K562 (cell line): ENCODE measurements at regions not wholly inside any gene's neighbourhood (a gene's known extent, or its start where the extent isn't known, plus 50 kb on each side); places are given as distances from the start of the nearest gene placed in this dataset.

Experiments used
- DPF2 ChIP-seq: fragments of 450-650 bp; IDR thresholded peaks from 2 replicates; pipeline ENCODE4 v1.6.1; 2016
- FOSL1 ChIP-seq: fragments of 200-800 bp; sonication (Bioruptor generic); conservative IDR thresholded peaks from 2 replicates; pipeline ENCODE4 v1.6.1; 2016; ENCODE audit warnings: missing genetic modification characterization, missing compliant biosample characterization
- POLR2A ChIP-seq: fragments of 450-650 bp; conservative IDR thresholded peaks from 2 replicates; pipeline ENCODE4 v1.6.1; 2016
- POLR2AphosphoS2 ChIP-seq: IDR thresholded peaks from 2 replicates; pipeline ENCODE4 v1.6.1; 2012; ENCODE audit warnings: low read length, improper control_type of control experiment
- TF ChIP-seq, protein P1 (sequence below): sonication (generic); formaldehyde crosslinking; IDR thresholded peaks from 2 replicates; pipeline ENCODE4 v1.9.0; 2022; ENCODE audit warnings: mild to moderate bottlenecking, missing genetic modification reagents
- TF ChIP-seq, protein P2 (sequence below): fragments of 450-650 bp; formaldehyde crosslinking; IDR thresholded peaks from 2 replicates; pipeline ENCODE4 v1.4.0; 2020; ENCODE audit warnings: mild to moderate bottlenecking, mixed read lengths
- TF ChIP-seq, protein P3 (sequence below), 3 experiments: IDR thresholded peaks in 2 of 3; conservative IDR thresholded peaks in 1 of 3; 2 replicates each; pipeline ENCODE4 v1.5.1; 2011 to 2012; ENCODE audit warnings: low read length in 3 of 3, mild to moderate bottlenecking in 3 of 3, control low read depth in 2 of 3, improper control_type of control experiment in 1 of 3, inconsistent platforms in 1 of 3, low read depth in 1 of 3, mixed read lengths in 1 of 3, moderate library complexity in 1 of 3; ENCODE audit not compliant: insufficient read depth in 2 of 3

DNA sequence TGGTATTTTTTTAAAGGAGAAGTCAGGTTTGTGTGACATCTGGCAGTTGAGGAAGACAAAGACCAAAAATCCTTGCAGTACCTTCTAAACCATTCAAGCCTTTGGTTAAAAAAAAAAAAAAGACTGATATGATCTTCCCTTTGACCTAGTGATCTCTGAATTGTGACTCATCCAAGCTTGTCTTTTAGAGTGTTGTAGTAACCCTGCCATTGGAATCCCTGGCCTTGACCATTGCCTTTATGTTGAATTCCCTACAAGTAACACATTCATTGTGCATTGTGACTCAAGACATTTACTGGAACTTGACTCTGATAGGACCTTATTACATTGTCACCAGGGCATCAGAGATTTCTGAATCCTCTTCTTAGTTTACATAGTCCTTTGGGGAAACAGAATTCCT, 1469.0 kb downstream of the TECRL start:
- no peak for TF ChIP-seq POLR2A
- TF ChIP-seq, protein P1, sequence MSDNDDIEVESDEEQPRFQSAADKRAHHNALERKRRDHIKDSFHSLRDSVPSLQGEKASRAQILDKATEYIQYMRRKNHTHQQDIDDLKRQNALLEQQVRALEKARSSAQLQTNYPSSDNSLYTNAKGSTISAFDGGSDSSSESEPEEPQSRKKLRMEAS, result no peak
- no peak for TF ChIP-seq DPF2
- TF ChIP-seq FOSL1, result no peak
- TF ChIP-seq, protein P2, sequence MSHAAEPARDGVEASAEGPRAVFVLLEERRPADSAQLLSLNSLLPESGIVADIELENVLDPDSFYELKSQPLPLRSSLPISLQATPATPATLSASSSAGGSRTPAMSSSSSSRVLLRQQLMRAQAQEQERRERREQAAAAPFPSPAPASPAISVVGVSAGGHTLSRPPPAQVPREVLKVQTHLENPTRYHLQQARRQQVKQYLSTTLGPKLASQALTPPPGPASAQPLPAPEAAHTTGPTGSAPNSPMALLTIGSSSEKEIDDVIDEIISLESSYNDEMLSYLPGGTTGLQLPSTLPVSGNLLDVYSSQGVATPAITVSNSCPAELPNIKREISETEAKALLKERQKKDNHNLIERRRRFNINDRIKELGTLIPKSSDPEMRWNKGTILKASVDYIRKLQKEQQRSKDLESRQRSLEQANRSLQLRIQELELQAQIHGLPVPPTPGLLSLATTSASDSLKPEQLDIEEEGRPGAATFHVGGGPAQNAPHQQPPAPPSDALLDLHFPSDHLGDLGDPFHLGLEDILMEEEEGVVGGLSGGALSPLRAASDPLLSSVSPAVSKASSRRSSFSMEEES (CRISPR knock-in tag), result no peak
- TF ChIP-seq POLR2AphosphoS2, result no peak
- TF ChIP-seq, protein P3, sequence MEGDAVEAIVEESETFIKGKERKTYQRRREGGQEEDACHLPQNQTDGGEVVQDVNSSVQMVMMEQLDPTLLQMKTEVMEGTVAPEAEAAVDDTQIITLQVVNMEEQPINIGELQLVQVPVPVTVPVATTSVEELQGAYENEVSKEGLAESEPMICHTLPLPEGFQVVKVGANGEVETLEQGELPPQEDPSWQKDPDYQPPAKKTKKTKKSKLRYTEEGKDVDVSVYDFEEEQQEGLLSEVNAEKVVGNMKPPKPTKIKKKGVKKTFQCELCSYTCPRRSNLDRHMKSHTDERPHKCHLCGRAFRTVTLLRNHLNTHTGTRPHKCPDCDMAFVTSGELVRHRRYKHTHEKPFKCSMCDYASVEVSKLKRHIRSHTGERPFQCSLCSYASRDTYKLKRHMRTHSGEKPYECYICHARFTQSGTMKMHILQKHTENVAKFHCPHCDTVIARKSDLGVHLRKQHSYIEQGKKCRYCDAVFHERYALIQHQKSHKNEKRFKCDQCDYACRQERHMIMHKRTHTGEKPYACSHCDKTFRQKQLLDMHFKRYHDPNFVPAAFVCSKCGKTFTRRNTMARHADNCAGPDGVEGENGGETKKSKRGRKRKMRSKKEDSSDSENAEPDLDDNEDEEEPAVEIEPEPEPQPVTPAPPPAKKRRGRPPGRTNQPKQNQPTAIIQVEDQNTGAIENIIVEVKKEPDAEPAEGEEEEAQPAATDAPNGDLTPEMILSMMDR (IDR thresholded peaks at IDR 0.05 in 2 of 3, conservative IDR thresholded peaks at IDR 0.05 in 1 of 3; ENCODE audit: insufficient read depth in 2 of 3, low read depth in 1 of 3, low read length in 3 of 3), result no peak
